Upper lobe of right lung (tissue), 1 donor: ENCODE measurements at regions not wholly inside any gene's neighbourhood (a gene's known extent, or its start where the extent isn't known, plus 50 kb on each side); places are given as distances from the start of the nearest gene placed in this dataset.
"Not testable (repeated sequence)": the region's sequence is repeated elsewhere in the genome, so short reads cannot be mapped to it uniquely, and the experiment has no call there.

Source experiments
- ATAC-seq: fragments of 200-7000 bp; cut with Tn5 transposase; one replicate; pipeline ENCODE4 v1.9.1; 2020; ENCODE audit warnings: mild to moderate bottlenecking, moderate library complexity
- DNase-seq: peaks from one replicate; pipeline ENCODE4 v3.0.0-alpha.2; 2020
- H3K27ac ChIP-seq: fragments of 200-600 bp; one replicate; pipeline ENCODE4 v1.8.0; 2022
- H3K27me3 ChIP-seq: fragments of 200-600 bp; one replicate; pipeline ENCODE4 v1.8.0; 2022; ENCODE audit warnings: mild to moderate bottlenecking
- H3K36me3 ChIP-seq: fragments of 200-600 bp; one replicate; pipeline ENCODE4 v1.8.0; 2022
- H3K4me1 ChIP-seq: fragments of 200-600 bp; one replicate; pipeline ENCODE4 v1.8.0; 2022
- H3K4me3 ChIP-seq: fragments of 200-600 bp; one replicate; pipeline ENCODE4 v1.8.0; 2022; ENCODE audit warnings: mild to moderate bottlenecking
- H3K9me3 ChIP-seq: fragments of 200-600 bp; one replicate; pipeline ENCODE4 v1.8.0; 2022
- intact Hi-C: fragments of 100-400 bp; cut with DNase I; formaldehyde crosslinking; loops from one replicate; pipeline ENCODE4 v1.11.0; 2022
- TF ChIP-seq, protein P1 (sequence below): fragments of 200-600 bp; IDR thresholded peaks from one replicate; pipeline ENCODE4 v1.8.0; 2022; ENCODE audit warnings: antibody characterized with exemption
- donor health status: DM: no; HTN: yes; CAD: no; lungs with severe emphysema.

DNA sequence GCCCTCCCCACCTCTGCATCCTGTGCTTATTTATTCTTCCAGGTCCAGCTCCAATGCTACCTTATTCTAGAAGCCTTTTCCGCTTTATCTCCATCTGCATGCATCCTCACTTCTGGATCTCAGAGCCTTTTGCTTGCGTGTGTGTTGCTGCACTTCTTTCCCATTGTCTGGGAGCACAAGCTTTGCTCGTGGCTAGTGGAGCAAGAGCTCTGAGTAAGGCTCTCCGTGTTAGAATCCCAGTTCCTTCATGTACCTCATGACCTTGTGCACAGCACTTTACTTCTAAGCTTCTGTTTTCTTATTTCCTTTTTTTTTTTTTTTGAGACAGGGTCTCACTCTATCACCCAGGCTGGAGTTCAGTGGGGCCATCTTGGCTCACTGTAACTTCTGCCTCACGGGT is 140.0 kb upstream of the POU3F1 start:
- intact Hi-C loops = no loop called here

DNA sequence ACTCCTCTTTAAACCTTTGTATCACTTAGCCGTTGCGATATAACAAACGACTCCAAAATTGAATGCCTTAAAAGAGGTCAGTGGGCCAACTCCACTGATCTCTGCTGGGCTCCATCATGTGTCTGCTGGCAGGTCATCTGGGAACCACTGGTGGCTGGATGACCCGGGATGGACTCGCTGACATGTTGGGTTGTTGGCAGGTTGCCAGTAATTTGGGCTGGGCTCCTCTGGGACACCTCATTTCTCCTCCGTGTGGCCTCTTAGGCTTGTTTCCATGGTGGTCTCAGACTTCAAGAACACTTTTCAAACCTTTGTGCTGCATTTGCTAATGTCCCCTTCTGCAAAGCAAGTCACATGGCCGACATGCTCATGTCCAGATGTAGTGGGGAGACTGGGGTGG is 139.3 kb upstream of the POU3F1 start:
- no peak overlapping the region for H3K27ac ChIP-seq
- H3K9me3 ChIP-seq = no peaks in the 10 kb centered on the region
- H3K27me3 ChIP-seq = no peaks in the 10 kb centered on the region
- DNase-seq (no peak), ATAC-seq (no peak)
- H3K4me3 ChIP-seq = no peak overlapping the region
- intact Hi-C loops = no loop called here
- H3K36me3 ChIP-seq = no peaks in the 10 kb centered on the region
- H3K4me1 ChIP-seq = no peaks in the 10 kb centered on the region
- TF ChIP-seq, protein P1, sequence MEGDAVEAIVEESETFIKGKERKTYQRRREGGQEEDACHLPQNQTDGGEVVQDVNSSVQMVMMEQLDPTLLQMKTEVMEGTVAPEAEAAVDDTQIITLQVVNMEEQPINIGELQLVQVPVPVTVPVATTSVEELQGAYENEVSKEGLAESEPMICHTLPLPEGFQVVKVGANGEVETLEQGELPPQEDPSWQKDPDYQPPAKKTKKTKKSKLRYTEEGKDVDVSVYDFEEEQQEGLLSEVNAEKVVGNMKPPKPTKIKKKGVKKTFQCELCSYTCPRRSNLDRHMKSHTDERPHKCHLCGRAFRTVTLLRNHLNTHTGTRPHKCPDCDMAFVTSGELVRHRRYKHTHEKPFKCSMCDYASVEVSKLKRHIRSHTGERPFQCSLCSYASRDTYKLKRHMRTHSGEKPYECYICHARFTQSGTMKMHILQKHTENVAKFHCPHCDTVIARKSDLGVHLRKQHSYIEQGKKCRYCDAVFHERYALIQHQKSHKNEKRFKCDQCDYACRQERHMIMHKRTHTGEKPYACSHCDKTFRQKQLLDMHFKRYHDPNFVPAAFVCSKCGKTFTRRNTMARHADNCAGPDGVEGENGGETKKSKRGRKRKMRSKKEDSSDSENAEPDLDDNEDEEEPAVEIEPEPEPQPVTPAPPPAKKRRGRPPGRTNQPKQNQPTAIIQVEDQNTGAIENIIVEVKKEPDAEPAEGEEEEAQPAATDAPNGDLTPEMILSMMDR = no peak

More for the DNA sequence above, 140.0 kb upstream of the POU3F1 start:
- Histone ChIP-seq H3K9me3 (no peaks in the 10 kb centered on the region), H3K27me3 (no peaks in the 10 kb centered on the region), H3K4me3 (no peak overlapping the region), H3K36me3 (no peaks in the 10 kb centered on the region), H3K4me1 (no peaks in the 10 kb centered on the region), H3K27ac (no peak overlapping the region)
- TF ChIP-seq, protein P1 = no peak
- DNase-seq = no peak
- no peak for ATAC-seq

DNA sequence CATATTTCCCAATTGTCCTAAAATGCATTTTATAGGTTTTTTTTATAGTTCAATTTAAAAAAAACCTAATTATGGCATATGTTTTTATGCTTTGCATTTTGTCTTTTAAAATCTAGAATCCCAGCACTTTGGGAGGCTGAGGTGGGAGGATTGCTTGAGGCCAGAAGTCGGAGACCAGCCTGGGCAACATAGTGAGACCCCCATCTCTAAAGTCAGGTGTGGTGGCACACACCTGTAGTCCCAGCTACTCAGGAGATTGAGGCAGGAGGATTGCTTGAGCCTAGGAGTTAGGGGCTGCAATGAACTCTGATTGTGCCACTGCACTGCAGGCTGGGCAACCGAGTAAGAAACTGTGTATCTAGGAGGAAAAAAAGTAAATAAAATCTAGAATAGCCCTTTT is 137.2 kb upstream of the POU3F1 start:
- H3K27ac ChIP-seq = no peak overlapping the region
- DNase-seq (no peak), ATAC-seq (no peak)
- H3K4me1 ChIP-seq = no peaks in the 10 kb centered on the region
- no peaks in the 10 kb centered on the region for H3K27me3 ChIP-seq
- no peaks in the 10 kb centered on the region for H3K9me3 ChIP-seq
- intact Hi-C loops = no loop called here
- H3K36me3 ChIP-seq = no peaks in the 10 kb centered on the region
- no peak overlapping the region for H3K4me3 ChIP-seq
- TF ChIP-seq, protein P1 = no peak

DNA sequence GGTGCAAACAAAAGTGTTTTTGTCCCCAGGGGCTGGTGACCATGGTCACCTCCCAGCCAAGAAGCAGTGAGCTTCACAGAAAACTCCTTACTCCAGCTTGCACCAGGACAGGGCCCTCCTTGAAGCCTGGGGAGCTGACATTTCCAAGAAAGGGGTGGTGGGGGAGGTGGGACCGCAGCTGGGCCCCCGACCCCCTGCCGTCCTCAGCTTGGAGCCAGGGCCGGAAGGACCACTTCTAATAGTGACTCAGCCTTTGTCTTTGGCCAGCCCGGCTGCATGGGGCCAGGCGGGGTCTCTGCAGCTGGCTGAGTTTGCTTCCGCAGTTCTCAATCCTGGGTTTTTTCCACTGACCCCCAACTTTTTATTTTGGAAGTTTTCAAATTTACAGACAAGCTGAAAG is 136.5 kb upstream of the POU3F1 start:
- H3K27me3 ChIP-seq = no peaks in the 10 kb centered on the region
- DNase-seq = no peak
- H3K9me3 ChIP-seq = no peaks in the 10 kb centered on the region
- no peak for ATAC-seq
- TF ChIP-seq, protein P1 = no peak
- H3K27ac ChIP-seq = no peak overlapping the region
- H3K36me3 ChIP-seq = no peaks in the 10 kb centered on the region
- no peak overlapping the region for H3K4me3 ChIP-seq
- intact Hi-C loops = no loop called here
- H3K4me1 ChIP-seq = no peaks in the 10 kb centered on the region

DNA sequence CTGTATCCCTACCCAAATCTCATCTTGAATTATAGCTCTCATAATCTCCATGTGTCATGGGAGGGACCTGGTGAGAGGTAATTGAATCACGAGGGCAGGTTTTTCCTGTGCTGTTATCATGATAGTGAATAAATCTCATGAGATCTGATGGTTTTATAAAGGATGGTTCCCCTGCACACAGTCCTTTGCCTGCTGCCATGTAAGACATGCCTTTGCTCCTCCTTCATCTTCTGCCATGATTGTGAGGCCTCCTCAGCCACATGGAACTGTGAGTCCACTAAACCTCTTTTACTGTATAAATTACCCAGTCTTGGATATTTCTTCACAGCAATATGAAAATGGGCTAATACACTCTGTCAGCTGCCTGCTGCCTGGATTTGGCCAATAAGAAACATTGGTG is 133.8 kb upstream of the POU3F1 start:
- H3K4me3 ChIP-seq, H3K27me3 ChIP-seq, H3K36me3 ChIP-seq, H3K9me3 ChIP-seq, H3K4me1 ChIP-seq, DNase-seq, intact Hi-C loops, ATAC-seq, H3K27ac ChIP-seq: not testable (repeated sequence)

DNA sequence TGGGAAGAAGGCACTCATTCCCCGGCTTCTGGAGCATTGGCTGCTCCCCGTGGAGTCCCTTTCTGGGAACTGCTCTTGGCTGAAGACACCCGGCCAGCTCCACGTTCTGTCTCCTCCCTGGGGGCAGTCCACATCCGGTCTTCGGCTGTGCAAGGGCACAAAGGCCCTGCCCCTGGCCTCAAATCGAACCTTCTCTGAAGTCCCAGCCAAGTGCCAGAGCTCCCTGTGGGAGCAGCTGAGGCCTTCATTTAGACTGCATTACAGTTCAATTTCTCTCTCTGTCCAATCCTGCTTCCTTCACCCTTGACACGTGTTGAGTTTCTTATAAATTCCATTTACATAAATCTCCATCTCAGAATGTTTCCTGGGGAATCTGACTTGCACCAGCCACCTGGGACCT is 132.9 kb upstream of the POU3F1 start:
- DNase-seq (no peak), ATAC-seq (no peak)
- H3K4me1 ChIP-seq = no peaks in the 10 kb centered on the region
- no peaks in the 10 kb centered on the region for H3K36me3 ChIP-seq
- H3K27me3 ChIP-seq = no peaks in the 10 kb centered on the region
- TF ChIP-seq, protein P1 = no peak
- intact Hi-C loops = no loop called here
- no peak overlapping the region for H3K4me3 ChIP-seq
- H3K9me3 ChIP-seq = no peaks in the 10 kb centered on the region
- no peak overlapping the region for H3K27ac ChIP-seq
